ENCODE measurements at regions not wholly inside any gene's neighbourhood (a gene's known extent, or its start where the extent isn't known, plus 50 kb on each side); places are given as distances from the start of the nearest gene placed in this dataset.

GRCh38 chr4:53923921-53924320 is 140.5 kb downstream of the CHIC2 start:
- H3K4me2 ChIP-seq (ENCODE audit: low read length), result no peak overlapping the region
- ChIA-PET RAD21 (ENCODE audit: low non-redundant PET in 1 of 2, low total read pairs in 2 of 2, uncharacterized antibody in 2 of 2, unreplicated experiment in 2 of 2) (no interaction called here), CTCF (no interaction called here), POLR2A (no interaction called here)
- no peak for ATAC-seq
- H3K9ac ChIP-seq (ENCODE audit: low read length), result no peak overlapping the region
- no peaks in the 10 kb centered on the region for H3K36me3 ChIP-seq (ENCODE audit: control insufficient read depth in 1 of 2, insufficient read depth in 2 of 2, low read length in 2 of 2)
- H4K20me1 ChIP-seq (ENCODE audit: insufficient read depth), result no peaks in the 10 kb centered on the region
- H3K9me3 ChIP-seq (ENCODE audit: control insufficient read depth in 1 of 2, insufficient read depth in 1 of 2, low read depth in 1 of 2, low read length in 2 of 2), result no peaks in the 10 kb centered on the region
- no peaks in the 10 kb centered on the region for H3K9me2 ChIP-seq (ENCODE audit: insufficient read depth)
- H3K4me1 ChIP-seq (ENCODE audit: control insufficient read depth in 1 of 2, insufficient read depth in 2 of 2, low read length in 2 of 2), result no peaks in the 10 kb centered on the region
- H3K4me3 ChIP-seq (replicated peaks in 1 of 2; ENCODE audit: low read depth in 1 of 2, low read length in 2 of 2), result no peak overlapping the region
- no peak overlapping the region for H3K27ac ChIP-seq (ENCODE audit: low read depth, low read length)
- H3K79me2 ChIP-seq (ENCODE audit: insufficient read depth, low read length), result no peaks in the 10 kb centered on the region
- DNase-seq (ENCODE audit: low read depth, low spot score), result no peak
- BruUV-seq (replicated peaks), result no TSS peak
- TF ChIP-seq RAD21 (IDR thresholded peaks at IDR 0.05; ENCODE audit: low read depth) (no peak), CBX3 (IDR thresholded peaks at IDR 0.05; ENCODE audit: low read depth) (no peak), SIN3A (IDR thresholded peaks at IDR 0.05; ENCODE audit: low read depth) (no peak), EGR1 (IDR thresholded peaks at IDR 0.05; ENCODE audit: low read depth) (no peak), YY1 (IDR thresholded peaks at IDR 0.05; ENCODE audit: extremely low read depth, insufficient replicate concordance, low read depth, low read length) (no peak), SP1 (IDR thresholded peaks at IDR 0.05; ENCODE audit: low read depth) (no peak), ATF3 (IDR thresholded peaks at IDR 0.05) (no peak), CEBPB (IDR thresholded peaks at IDR 0.05; ENCODE audit: low read depth) (no peak), TCF7L2 (IDR thresholded peaks at IDR 0.05; ENCODE audit: borderline replicate concordance, extremely low read depth, insufficient read depth, insufficient read length) (no peak), JUND (IDR thresholded peaks at IDR 0.05) (no peak), FOSL1 (IDR thresholded peaks at IDR 0.05; ENCODE audit: low read depth) (no peak), MAX (IDR thresholded peaks at IDR 0.05) (no peak), EZH2 (IDR thresholded peaks at IDR 0.05) (no peak), ZBTB33 (IDR thresholded peaks at IDR 0.05; ENCODE audit: extremely low read depth, insufficient replicate concordance, low read length) (no peak)
- intact Hi-C loops (cut with micrococcal nuclease), result no loop called here
- H3K27me3 ChIP-seq (ENCODE audit: insufficient read depth, low read length), result no peaks in the 10 kb centered on the region
- H2AFZ ChIP-seq (ENCODE audit: low read depth, low read length, poor library complexity, severe bottlenecking), result no peak overlapping the region

All from HCT116 (cell line).